ENCODE measurements at regions not wholly inside any gene's neighbourhood (a gene's known extent, or its start where the extent isn't known, plus 50 kb on each side); places are given as distances from the start of the nearest gene placed in this dataset.

DNA sequence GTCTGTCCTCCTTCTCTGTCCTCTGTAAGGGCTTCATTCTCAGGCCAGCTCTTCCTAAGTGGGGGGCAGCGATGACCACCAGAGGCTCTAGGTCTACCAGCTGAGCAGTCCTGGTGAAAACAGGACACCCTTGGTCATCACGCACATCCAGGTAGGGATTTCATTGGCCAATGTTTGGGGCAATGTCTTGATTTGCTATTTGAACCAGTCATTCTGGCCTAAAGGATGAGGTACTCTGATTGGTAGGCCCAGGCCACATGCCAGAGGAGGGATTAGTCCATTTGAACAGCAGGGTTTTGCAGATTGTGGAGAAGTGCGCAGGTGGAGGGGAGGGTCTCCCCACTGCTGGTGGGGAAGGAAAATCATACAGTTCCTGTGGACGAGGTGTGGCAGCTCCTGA, 57.3 kb downstream of the PLXNA1 start:
- Histone ChIP-seq H2AFZ (ENCODE audit: low read depth, low read length) (no peak overlapping the region), H3K4me3 (ENCODE audit: low read depth in 1 of 2, low read length in 2 of 2) (no peak overlapping the region), H4K20me1 (ENCODE audit: insufficient read depth, low read length) (peaks cover 3% of the 10 kb centered on the region; the same call in 1 of the 2 replicates), H3K79me2 (ENCODE audit: insufficient read depth, low read length) (no peaks in the 10 kb centered on the region), H3K27me3 (ENCODE audit: insufficient read depth, low read length, poor library complexity) (no peaks in the 10 kb centered on the region), H3K9ac (ENCODE audit: low read depth, low read length) (no peak overlapping the region), H3K27ac (ENCODE audit: low read length) (no peak overlapping the region), H3K9me3 (ENCODE audit: insufficient read depth, low read length, severe bottlenecking) (no peaks in the 10 kb centered on the region), H3K4me2 (ENCODE audit: insufficient read depth, low read length) (no peak overlapping the region), H3K4me1 (ENCODE audit: insufficient read depth, low read length) (no peaks in the 10 kb centered on the region), H3K36me3 (ENCODE audit: insufficient read depth, low read length) (no peaks in the 10 kb centered on the region)
- ATAC-seq (ENCODE audit: insufficient read depth, low read depth) (no peak), DNase-seq (no peak)
- TF ChIP-seq, protein P1, sequence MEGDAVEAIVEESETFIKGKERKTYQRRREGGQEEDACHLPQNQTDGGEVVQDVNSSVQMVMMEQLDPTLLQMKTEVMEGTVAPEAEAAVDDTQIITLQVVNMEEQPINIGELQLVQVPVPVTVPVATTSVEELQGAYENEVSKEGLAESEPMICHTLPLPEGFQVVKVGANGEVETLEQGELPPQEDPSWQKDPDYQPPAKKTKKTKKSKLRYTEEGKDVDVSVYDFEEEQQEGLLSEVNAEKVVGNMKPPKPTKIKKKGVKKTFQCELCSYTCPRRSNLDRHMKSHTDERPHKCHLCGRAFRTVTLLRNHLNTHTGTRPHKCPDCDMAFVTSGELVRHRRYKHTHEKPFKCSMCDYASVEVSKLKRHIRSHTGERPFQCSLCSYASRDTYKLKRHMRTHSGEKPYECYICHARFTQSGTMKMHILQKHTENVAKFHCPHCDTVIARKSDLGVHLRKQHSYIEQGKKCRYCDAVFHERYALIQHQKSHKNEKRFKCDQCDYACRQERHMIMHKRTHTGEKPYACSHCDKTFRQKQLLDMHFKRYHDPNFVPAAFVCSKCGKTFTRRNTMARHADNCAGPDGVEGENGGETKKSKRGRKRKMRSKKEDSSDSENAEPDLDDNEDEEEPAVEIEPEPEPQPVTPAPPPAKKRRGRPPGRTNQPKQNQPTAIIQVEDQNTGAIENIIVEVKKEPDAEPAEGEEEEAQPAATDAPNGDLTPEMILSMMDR (IDR thresholded peaks at IDR 0.05; ENCODE audit: borderline replicate concordance, extremely low read depth, low read length, poor library complexity, severe bottlenecking) = no peak
- TF ChIP-seq EZH2 (IDR thresholded peaks at IDR 0.05; ENCODE audit: borderline replicate concordance, low read depth, low read length, severe bottlenecking) = no peak

DNA sequence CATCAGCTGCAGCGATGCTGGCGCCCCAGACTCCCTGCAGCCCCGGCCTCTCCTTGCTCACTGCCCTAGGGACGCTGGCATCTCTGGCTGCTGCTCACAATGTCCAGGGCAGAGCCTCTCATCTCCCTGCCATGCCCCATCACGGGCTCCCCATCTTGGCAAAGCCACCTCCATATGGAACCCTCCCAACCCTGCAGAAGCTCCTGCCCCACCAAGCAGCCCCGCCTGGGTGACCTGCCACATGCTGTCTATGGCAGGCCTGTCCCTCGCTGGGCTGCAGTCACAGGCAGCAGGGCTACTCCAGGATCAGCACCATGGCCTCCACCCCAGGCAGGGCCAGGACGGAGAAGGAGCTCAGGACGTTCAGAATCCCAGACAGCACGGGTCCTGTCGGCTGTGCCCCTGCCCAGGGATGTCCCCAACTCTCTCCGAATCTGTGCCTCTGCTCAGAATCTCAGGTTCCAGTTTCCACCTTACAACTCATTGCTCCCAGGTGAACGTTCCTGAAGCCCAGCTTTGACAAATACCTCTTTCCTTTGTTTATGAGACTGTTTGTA, 58.4 kb downstream of the PLXNA1 start:
- H2AFZ ChIP-seq (ENCODE audit: low read depth, low read length) = no peak overlapping the region
- no peak overlapping the region for H3K27ac ChIP-seq (ENCODE audit: low read length)
- H3K4me1 ChIP-seq (ENCODE audit: insufficient read depth, low read length) = no peaks in the 10 kb centered on the region
- H3K36me3 ChIP-seq (ENCODE audit: insufficient read depth, low read length) = no peaks in the 10 kb centered on the region
- H3K79me2 ChIP-seq (ENCODE audit: insufficient read depth, low read length) = no peaks in the 10 kb centered on the region
- no peaks in the 10 kb centered on the region for H3K27me3 ChIP-seq (ENCODE audit: insufficient read depth, low read length, poor library complexity)
- TF ChIP-seq, protein P1 (IDR thresholded peaks at IDR 0.05; ENCODE audit: borderline replicate concordance, extremely low read depth, low read length, poor library complexity, severe bottlenecking) = no peak
- no peak for TF ChIP-seq EZH2 (IDR thresholded peaks at IDR 0.05; ENCODE audit: borderline replicate concordance, low read depth, low read length, severe bottlenecking)
- no peaks in the 10 kb centered on the region for H3K9me3 ChIP-seq (ENCODE audit: insufficient read depth, low read length, severe bottlenecking)
- H3K4me2 ChIP-seq (ENCODE audit: insufficient read depth, low read length) = no peak overlapping the region
- ATAC-seq (ENCODE audit: insufficient read depth, low read depth) = no peak
- no peak overlapping the region for H3K9ac ChIP-seq (ENCODE audit: low read depth, low read length)
- no peak for DNase-seq
- H3K4me3 ChIP-seq (ENCODE audit: low read depth in 1 of 2, low read length in 2 of 2) = no peak overlapping the region
- H4K20me1 ChIP-seq (ENCODE audit: insufficient read depth, low read length) = no peaks in the 10 kb centered on the region; the same call in 1 of the 2 replicates

DNA sequence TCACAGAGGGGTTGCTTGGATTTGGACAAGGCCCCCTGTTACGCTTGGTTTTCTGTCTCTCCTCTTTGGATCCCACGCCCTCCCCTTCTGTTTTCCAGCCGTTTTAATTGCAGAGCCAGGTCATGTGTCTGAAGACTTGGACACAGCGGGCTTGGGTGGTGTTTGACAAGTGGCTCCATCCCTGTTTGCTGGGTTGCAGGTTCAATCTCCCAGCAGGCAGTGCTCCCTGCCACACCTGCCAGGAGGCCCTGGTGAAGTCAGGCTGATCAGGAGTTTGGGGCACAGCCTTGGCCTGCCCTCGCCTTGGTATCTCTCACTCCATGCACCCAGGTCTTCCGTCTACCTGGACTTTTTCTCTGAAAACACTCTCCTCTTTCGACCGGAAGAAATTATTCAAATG, 59.0 kb downstream of the PLXNA1 start:
- ATAC-seq (ENCODE audit: insufficient read depth, low read depth) (no peak), DNase-seq (no peak)
- H3K36me3 ChIP-seq (ENCODE audit: insufficient read depth, low read length) = no peaks in the 10 kb centered on the region
- H3K9ac ChIP-seq (ENCODE audit: low read depth, low read length) = no peak overlapping the region
- TF ChIP-seq, protein P1 (IDR thresholded peaks at IDR 0.05; ENCODE audit: borderline replicate concordance, extremely low read depth, low read length, poor library complexity, severe bottlenecking) = no peak
- no peak for TF ChIP-seq EZH2 (IDR thresholded peaks at IDR 0.05; ENCODE audit: borderline replicate concordance, low read depth, low read length, severe bottlenecking)
- H3K4me2 ChIP-seq (ENCODE audit: insufficient read depth, low read length) = no peak overlapping the region
- H3K79me2 ChIP-seq (ENCODE audit: insufficient read depth, low read length) = no peaks in the 10 kb centered on the region
- no peak overlapping the region for H2AFZ ChIP-seq (ENCODE audit: low read depth, low read length)
- H4K20me1 ChIP-seq (ENCODE audit: insufficient read depth, low read length) = no peaks in the 10 kb centered on the region; the same call in 1 of the 2 replicates
- H3K4me1 ChIP-seq (ENCODE audit: insufficient read depth, low read length) = no peaks in the 10 kb centered on the region
- H3K27me3 ChIP-seq (ENCODE audit: insufficient read depth, low read length, poor library complexity) = no peaks in the 10 kb centered on the region
- H3K9me3 ChIP-seq (ENCODE audit: insufficient read depth, low read length, severe bottlenecking) = no peaks in the 10 kb centered on the region
- no peak overlapping the region for H3K27ac ChIP-seq (ENCODE audit: low read length)
- H3K4me3 ChIP-seq (ENCODE audit: low read depth in 1 of 2, low read length in 2 of 2) = no peak overlapping the region
